HEK293T (cell line): ENCODE measurements at regions not wholly inside any gene's neighbourhood (a gene's known extent, or its start where the extent isn't known, plus 50 kb on each side); places are given as distances from the start of the nearest gene placed in this dataset.

Experiments used
- BHLHE40 ChIP-seq: fragments of 450-650 bp; IDR thresholded peaks from 2 replicates; pipeline ENCODE4 v1.6.1; 2016; ENCODE audit warnings: mild to moderate bottlenecking, moderate library complexity, borderline replicate concordance
- FOXK2 ChIP-seq: fragments of 450-650 bp; IDR thresholded peaks from 2 replicates; pipeline ENCODE4 v1.6.1; 2016; ENCODE audit warnings: mild to moderate bottlenecking
- FOXM1 ChIP-seq: fragments of 450-650 bp; IDR thresholded peaks from 2 replicates; pipeline ENCODE4 v1.6.1; 2017; ENCODE audit warnings: mild to moderate bottlenecking, borderline replicate concordance
- L3MBTL2 ChIP-seq: fragments of 450-650 bp; conservative IDR thresholded peaks from 2 replicates; pipeline ENCODE4 v1.6.1; 2016; ENCODE audit warnings: mild to moderate bottlenecking
- SP1 ChIP-seq: fragments of 450-650 bp; IDR thresholded peaks from 2 replicates; pipeline ENCODE4 v1.6.1; 2017
- TF ChIP-seq, protein P1 (sequence below): fragments of 450-650 bp; IDR thresholded peaks from 2 replicates; pipeline ENCODE4 v1.6.1; 2016

DNA sequence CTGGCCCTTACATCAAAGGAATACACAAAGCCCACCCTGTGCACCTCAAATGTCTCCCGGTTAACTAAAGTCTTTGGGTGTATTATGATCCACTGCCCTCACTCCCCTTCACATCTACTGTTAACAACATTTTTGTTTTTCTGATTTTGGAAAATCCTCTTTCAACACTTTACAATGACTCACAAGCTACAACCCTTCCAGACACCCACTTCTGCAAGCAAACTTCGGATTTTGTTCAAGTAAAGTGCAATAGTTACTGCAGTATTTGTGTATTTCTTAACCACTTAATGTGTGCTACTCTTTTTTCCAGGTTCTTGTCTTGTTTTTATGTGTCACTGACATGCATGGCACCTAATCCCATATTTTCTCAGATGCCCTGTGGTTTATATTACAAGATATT lies 101.1 kb downstream of the EDNRB start:
- TF ChIP-seq BHLHE40 (no peak), SP1 (no peak), FOXK2 (no peak), FOXM1 (no peak), L3MBTL2 (no peak)
- TF ChIP-seq, protein P1, sequence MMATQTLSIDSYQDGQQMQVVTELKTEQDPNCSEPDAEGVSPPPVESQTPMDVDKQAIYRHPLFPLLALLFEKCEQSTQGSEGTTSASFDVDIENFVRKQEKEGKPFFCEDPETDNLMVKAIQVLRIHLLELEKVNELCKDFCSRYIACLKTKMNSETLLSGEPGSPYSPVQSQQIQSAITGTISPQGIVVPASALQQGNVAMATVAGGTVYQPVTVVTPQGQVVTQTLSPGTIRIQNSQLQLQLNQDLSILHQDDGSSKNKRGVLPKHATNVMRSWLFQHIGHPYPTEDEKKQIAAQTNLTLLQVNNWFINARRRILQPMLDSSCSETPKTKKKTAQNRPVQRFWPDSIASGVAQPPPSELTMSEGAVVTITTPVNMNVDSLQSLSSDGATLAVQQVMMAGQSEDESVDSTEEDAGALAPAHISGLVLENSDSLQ = no peak
